Transverse colon (tissue), 4 donors: ENCODE measurements at regions not wholly inside any gene's neighbourhood (a gene's known extent, or its start where the extent isn't known, plus 50 kb on each side); places are given as distances from the start of the nearest gene placed in this dataset.

Experiments used
- DNase-seq: peaks from one replicate; pipeline ENCODE4 v3.0.0-alpha.2; 2019
- H3K27ac ChIP-seq, 4 donors: fragments of 200-600 bp; sonication (generic); 2 replicates each; pipeline ENCODE4 v1.5.1; 2016 to 2018; ENCODE audit warnings: inconsistent platforms in 4 of 4
- H3K27me3 ChIP-seq: fragments of 200-600 bp; sonication (generic); 2 replicates; pipeline ENCODE4 v1.5.1; 2017; ENCODE audit warnings: inconsistent platforms
- H3K36me3 ChIP-seq, 4 donors: fragments of 200-600 bp; sonication (generic); 2 replicates each; pipeline ENCODE4 v1.5.1; 2017 to 2019; ENCODE audit warnings: inconsistent platforms in 4 of 4
- H3K4me1 ChIP-seq, 4 donors: fragments of 200-600 bp; sonication (generic); 2 replicates each; pipeline ENCODE4 v1.5.1; 2017 to 2020; ENCODE audit warnings: inconsistent platforms in 4 of 4
- H3K4me3 ChIP-seq, 4 donors: fragments of 200-600 bp; sonication (generic); 1 replicate in 1 of 4; 2 replicates in 3 of 4; pipeline versions ENCODE4 v1.5.1 to v1.6.1; 2017 to 2019; ENCODE audit warnings: inconsistent platforms in 4 of 4
- H3K9me3 ChIP-seq, 2 donors: fragments of 200-600 bp; sonication (generic); 2 replicates each; pipeline ENCODE4 v1.5.1; 2017 to 2019; ENCODE audit warnings: inconsistent platforms in 2 of 2
- EP300 ChIP-seq: sonication (generic); formaldehyde crosslinking; IDR thresholded peaks from one replicate; pipeline ENCODE4 v1.6.1; 2017; ENCODE audit warnings: antibody characterized with exemption, low read depth
- POLR2A ChIP-seq: fragments of 450-650 bp; IDR thresholded peaks from one replicate; pipeline ENCODE4 v1.6.1; 2016; ENCODE audit warnings: antibody characterized with exemption, mild to moderate bottlenecking, moderate library complexity
- POLR2AphosphoS5 ChIP-seq, 3 donors: sonication (generic); formaldehyde crosslinking; IDR thresholded peaks; one replicate each; pipeline ENCODE4 v1.6.1; 2016; ENCODE audit warnings: antibody characterized with exemption in 3 of 3
- WGBS, 2 donors: methylation state at CpG; one replicate each; pipeline ENCODE4 v1.1.5; 2018; ENCODE audit warnings: low coverage in 1 of 2; 5-methylcytosine and 5-hydroxymethylcytosine counted together
- in situ Hi-C, 4 donors: fragments of 200-750 bp; cut with MboI; loops; one replicate each; pipeline versions ENCODE4 v1.15.0 to v1.15.1; 2017; ENCODE audit warnings: low sequenced_read_pairs in 3 of 4, low pct_ligation_motif_present in 1 of 4, low pct_unique_long_range_greater_than_20kb in 1 of 4
- intact Hi-C: fragments of 100-400 bp; cut with DNase I; formaldehyde crosslinking; loops from one replicate; pipeline ENCODE4 v1.15.1; 2023; ENCODE audit warnings: low total_unique reads
- TF ChIP-seq, protein P1 (sequence below), 5 experiments: fragments of 200-600 bp in 3 of 5; fragments of 450-650 bp in 2 of 5; sonication (generic) in 3 of 5; IDR thresholded peaks; 1 replicate in 2 of 5; 2 replicates in 3 of 5; pipeline ENCODE4 v1.5.1; 2016 to 2017; ENCODE audit warnings: antibody characterized with exemption in 5 of 5, inconsistent platforms in 3 of 5, mild to moderate bottlenecking in 2 of 5, moderate library complexity in 1 of 5

DNA sequence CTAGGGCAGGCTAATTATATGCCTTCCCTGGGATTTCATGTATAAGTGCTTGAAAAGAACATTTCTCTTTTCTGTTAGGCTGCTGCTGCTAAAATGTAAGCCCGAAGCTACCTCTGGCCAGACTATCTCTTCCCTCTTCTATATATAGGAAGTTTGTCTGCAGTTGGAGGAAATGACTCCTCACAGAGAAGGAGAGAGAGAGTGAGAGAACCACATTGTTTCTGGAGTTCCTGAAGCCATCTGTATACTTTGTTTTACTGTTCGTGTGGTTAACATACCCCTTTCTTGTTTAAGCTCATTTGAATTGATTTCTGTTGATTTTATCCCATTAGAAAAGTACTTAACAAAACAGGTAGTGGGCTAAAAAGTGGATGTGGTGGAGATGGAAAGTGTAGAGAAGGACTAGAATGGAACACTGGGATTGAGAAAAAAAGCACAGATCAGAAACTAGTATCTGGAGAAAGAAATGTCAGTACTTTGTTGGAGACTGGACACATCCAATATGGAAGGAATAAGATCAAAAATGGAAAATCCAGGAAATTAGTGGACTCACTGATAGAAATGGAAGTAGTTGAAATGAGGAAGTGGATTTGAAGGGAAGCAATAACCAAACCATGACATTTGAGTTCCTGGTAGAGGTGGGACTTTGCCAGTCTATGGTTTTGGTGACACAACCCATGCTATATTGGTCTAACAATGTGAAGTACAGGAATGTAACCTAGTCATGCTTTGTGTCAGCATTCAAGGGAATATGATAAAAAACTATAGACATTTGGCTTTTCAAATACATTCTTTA is 112.6 kb downstream of the TMA16 start:
- no peak for DNase-seq
- no peaks in the 10 kb centered on the region for H3K4me1 ChIP-seq
- WGBS, 2 donors, result 28 to 50% methylated on average over 2 of the region's 2 CpGs
- TF ChIP-seq POLR2A (no peak), POLR2AphosphoS5 (IDR thresholded peaks at IDR 0.05) (no peak), EP300 (no peak)
- TF ChIP-seq, protein P1, sequence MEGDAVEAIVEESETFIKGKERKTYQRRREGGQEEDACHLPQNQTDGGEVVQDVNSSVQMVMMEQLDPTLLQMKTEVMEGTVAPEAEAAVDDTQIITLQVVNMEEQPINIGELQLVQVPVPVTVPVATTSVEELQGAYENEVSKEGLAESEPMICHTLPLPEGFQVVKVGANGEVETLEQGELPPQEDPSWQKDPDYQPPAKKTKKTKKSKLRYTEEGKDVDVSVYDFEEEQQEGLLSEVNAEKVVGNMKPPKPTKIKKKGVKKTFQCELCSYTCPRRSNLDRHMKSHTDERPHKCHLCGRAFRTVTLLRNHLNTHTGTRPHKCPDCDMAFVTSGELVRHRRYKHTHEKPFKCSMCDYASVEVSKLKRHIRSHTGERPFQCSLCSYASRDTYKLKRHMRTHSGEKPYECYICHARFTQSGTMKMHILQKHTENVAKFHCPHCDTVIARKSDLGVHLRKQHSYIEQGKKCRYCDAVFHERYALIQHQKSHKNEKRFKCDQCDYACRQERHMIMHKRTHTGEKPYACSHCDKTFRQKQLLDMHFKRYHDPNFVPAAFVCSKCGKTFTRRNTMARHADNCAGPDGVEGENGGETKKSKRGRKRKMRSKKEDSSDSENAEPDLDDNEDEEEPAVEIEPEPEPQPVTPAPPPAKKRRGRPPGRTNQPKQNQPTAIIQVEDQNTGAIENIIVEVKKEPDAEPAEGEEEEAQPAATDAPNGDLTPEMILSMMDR (IDR thresholded peaks at IDR 0.05), result no peak
- H3K4me3 ChIP-seq, result no peak overlapping the region
- in situ Hi-C loops, result no loop called here
- no peak overlapping the region for H3K27ac ChIP-seq
- H3K27me3 ChIP-seq, result no peaks in the 10 kb centered on the region
- intact Hi-C loops, result no loop called here
- H3K36me3 ChIP-seq, result no peaks in the 10 kb centered on the region
- H3K9me3 ChIP-seq, result no peaks in the 10 kb centered on the region

- Histone ChIP-seq H3K36me3 (no peaks in the 10 kb centered on the region), H3K4me3 (no peak overlapping the region), H3K4me1 (no peaks in the 10 kb centered on the region), H3K27ac (no peak overlapping the region), H3K27me3 (no peaks in the 10 kb centered on the region), H3K9me3 (no peaks in the 10 kb centered on the region)
- WGBS, 2 donors, result 33 to 57% methylated on average over 2 of the region's 2 CpGs
- in situ Hi-C loops (no loop called here), intact Hi-C loops (no loop called here)
- TF ChIP-seq POLR2A (no peak), EP300 (no peak), POLR2AphosphoS5 (IDR thresholded peaks at IDR 0.05) (no peak)
- TF ChIP-seq, protein P1 (IDR thresholded peaks at IDR 0.05), result no peak
- DNase-seq, result no peak
These were observed 114.5 kb downstream of the TMA16 start for GRCh38 chr4:163609019-163609418.

- DNase-seq, result no peak
- no peaks in the 10 kb centered on the region for H3K9me3 ChIP-seq
- H3K36me3 ChIP-seq, result no peaks in the 10 kb centered on the region
- 60 to 64% methylated on average over 4 of the region's 4 CpGs for WGBS, 2 donors
- H3K27me3 ChIP-seq, result no peaks in the 10 kb centered on the region
- in situ Hi-C loops (no loop called here), intact Hi-C loops (no loop called here)
- peak overlapping the region in 2 of 4 donors; percentile 26 to 44 for H3K27ac ChIP-seq
- no peaks in the 10 kb centered on the region for H3K4me1 ChIP-seq
- H3K4me3 ChIP-seq, result peak overlapping the region in 1 of 4 donors; percentile 35
- TF ChIP-seq EP300, result no peak
- TF ChIP-seq POLR2A, result no peak
- TF ChIP-seq, protein P1 (IDR thresholded peaks at IDR 0.05), result no peak
- TF ChIP-seq POLR2AphosphoS5 (IDR thresholded peaks at IDR 0.05), result no peak
These were observed 116.2 kb downstream of the TMA16 start for GRCh38 chr4:163610648-163611047.

GRCh38 chr4:163611182-163611581 is 116.7 kb downstream of the TMA16 start:
- H3K4me3 ChIP-seq, result peak overlapping the region in 1 of 4 donors; percentile 35
- TF ChIP-seq, protein P1 (IDR thresholded peaks at IDR 0.05), result no peak
- TF ChIP-seq POLR2A (peak; percentile 16), EP300 (no peak), POLR2AphosphoS5 (IDR thresholded peaks at IDR 0.05) (peak in 1 of 3 donors; percentile 26)
- WGBS, 2 donors, result 52 to 55% methylated on average over 3 of the region's 3 CpGs
- peak overlapping the region in 2 of 4 donors; percentile 26 to 44 for H3K27ac ChIP-seq
- DNase-seq, result no peak
- H3K36me3 ChIP-seq, result no peaks in the 10 kb centered on the region
- intact Hi-C loops (no loop called here), in situ Hi-C loops (no loop called here)
- H3K9me3 ChIP-seq, result no peaks in the 10 kb centered on the region
- no peaks in the 10 kb centered on the region for H3K27me3 ChIP-seq
- no peaks in the 10 kb centered on the region for H3K4me1 ChIP-seq
